Ramos (cell line): ENCODE measurements at regions not wholly inside any gene's neighbourhood (a gene's known extent, or its start where the extent isn't known, plus 50 kb on each side); places are given as distances from the start of the nearest gene placed in this dataset.

Source experiments
- in situ Hi-C: fragments of 300-500 bp; cut with MboI; formaldehyde crosslinking; loops from one replicate; pipeline ENCODE4 v1.14.3; 2022; ENCODE audit warnings: low sequenced_read_pairs; ENCODE audit not compliant: unreplicated experiment

- in situ Hi-C loops: no loop called here
Observed at GRCh38 chr7:26011039-26011696, 140.8 kb upstream of the NFE2L3 start.

DNA sequence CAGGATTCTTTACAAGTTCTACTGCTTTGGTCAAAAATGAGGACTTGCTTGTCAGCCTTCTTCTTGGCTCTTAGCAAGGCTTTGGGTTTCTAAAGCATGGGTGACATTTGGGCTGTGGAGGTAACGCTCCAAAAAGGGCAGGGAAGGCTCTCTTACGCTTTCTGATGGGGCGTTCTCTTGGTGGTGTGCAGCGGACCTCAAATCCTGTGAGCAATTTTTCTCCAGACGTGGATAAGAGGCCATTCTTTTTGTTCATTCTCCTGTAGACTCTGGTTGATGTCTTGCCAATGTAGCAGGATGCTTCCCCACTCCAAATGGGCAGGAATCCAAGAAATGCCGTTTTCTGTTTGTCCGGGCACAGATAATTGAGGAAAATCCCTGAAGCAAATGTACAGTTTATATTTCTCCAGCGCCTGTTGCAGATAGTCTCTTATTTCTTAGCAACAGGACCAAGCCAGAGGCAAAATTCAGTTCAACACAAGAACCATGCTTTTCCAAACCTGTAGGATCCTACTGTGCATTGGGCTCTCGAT, 138.4 kb upstream of the NFE2L3 start:
- in situ Hi-C loops: no loop called here

DNA sequence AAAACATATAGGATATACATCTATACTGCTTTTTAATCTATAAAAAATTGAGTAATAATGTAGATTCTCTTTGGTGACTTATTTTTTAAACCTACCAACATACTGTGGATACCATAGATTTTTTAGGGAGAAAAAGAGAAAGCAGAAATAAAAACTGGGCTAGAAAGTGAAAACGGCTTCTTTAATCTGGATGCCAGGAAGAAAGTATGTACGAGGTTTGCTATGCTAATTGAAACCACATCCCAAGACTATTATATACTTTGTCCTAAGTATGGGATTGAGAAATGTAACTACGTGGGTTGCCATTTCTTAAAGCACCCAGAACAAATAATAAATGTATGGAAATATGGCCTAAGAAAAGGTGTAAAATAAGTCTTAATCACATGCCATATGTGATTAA, 129.0 kb upstream of the NFE2L3 start:
- in situ Hi-C loops: no loop called here

DNA sequence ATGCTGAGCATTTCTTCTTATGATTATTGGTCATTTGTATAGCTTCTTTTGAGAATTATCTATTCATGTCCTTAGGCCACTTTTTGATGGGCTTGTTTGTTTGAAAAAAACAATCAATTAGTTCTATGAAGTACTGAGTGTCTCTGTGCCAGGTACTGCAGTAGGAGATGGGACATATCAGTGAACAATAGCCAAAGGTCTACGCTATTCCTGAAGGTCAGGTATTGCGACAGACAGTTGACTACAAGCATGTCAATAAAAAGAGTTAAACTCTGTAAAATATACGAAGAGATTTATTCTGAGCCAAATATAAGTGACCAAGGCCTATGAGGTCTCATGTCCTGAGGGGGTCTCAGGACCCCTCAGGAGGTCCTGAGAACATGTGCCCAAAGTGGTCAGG, 122.1 kb upstream of the NFE2L3 start:
- in situ Hi-C loops: no loop called here

DNA sequence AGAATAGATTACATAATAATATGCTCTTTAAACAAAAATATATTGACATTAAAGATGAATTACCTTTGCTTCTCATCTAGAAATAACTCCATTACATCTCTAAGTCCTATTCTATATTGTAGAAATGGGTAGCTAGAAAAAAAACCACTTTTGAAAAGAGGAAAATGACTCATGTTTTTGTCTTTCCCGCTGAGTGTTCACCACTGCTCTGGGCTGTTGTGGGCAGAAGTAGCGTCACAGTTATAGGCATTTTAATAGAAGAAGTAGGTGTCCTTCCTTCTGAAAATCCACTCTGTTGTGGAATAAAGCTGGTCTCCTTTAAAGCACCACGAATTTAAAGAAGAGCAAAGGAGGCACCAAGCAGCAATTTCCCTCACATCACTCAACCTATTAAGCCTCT, 117.6 kb upstream of the NFE2L3 start:
- in situ Hi-C loops: no loop called here

DNA sequence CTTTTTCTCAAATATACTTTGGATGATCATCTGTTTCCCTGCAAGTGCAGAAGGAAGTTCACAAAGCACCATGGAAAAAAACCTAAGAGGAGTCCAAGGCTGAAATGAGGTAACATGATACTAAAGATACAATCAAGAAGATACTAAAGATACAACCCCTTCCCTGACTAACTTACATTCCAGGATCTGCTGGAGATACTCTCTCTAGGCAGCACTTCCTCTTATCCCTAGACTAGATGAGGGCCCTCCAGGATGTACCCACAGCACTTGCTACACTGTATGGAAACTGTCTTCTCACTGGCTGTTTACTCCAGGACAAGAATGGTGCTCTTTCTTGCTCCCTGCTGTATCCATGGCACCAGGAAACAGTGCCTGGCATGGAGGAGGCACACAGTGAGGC, 116.4 kb upstream of the NFE2L3 start:
- in situ Hi-C loops: no loop called here

GRCh38 chr7:26036092-26036491, 115.9 kb upstream of the NFE2L3 start:
- in situ Hi-C loops: no loop called here

DNA sequence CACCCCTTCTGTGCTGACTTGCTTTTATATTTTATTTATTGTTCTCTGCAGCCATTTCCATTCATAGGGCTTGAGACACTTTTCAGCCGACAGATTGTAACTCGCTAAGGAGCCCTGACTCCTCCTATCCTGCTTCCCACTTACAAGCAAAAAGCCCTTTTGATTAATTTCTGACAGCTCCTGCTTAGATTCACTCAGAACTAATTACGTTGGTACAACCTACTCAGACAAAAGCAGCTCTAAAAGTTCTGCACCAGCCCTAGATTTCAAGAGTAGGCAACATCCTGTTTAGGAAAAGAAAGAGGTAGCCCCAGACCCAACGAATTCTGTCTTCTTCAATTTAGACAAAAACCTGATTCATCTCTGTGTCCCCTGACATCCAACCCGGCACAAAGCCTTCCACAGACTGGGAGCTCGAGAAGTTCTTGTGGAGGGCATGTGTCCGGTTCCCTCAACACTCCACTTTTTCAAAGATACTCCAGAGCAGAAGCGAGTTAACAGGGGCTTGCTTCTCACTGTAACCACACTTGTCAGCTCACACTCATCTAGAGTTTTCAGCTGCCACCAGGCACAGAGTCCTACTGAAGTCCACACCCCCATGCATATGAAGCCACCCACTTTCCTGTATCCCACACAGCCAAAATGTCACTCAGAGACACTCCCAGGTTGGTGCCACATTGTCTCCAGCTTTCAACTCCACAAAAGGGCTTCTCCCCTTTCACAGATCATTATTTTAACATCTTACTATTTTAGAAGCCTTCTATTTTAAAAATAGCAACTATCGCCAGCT, 113.6 kb upstream of the NFE2L3 start:
- in situ Hi-C loops: no loop called here

GRCh38 chr7:26040085-26040484, 111.9 kb upstream of the NFE2L3 start:
- in situ Hi-C loops: no loop called here

DNA sequence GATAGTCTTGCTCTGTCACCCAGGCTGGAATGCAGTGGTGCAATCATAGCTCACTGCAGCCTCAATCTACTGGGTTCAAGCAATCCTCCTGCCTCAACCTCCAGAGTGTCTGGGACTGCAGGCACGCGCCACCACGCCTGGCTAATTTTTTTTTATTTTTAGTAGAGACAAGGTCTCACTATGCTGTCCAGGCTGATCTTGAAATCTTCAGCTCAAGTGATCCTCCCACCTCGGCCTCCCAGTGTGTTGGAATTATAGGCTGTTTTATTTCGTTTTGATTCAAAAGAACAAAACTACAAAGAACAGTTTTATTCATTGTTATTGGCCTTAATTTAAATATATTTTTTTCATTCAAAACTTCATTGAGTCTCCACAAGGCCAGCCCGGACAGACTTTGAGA, 109.8 kb upstream of the NFE2L3 start:
- in situ Hi-C loops: no loop called here

GRCh38 chr7:26043801-26044200, 108.2 kb upstream of the NFE2L3 start:
- in situ Hi-C loops: no loop called here

DNA sequence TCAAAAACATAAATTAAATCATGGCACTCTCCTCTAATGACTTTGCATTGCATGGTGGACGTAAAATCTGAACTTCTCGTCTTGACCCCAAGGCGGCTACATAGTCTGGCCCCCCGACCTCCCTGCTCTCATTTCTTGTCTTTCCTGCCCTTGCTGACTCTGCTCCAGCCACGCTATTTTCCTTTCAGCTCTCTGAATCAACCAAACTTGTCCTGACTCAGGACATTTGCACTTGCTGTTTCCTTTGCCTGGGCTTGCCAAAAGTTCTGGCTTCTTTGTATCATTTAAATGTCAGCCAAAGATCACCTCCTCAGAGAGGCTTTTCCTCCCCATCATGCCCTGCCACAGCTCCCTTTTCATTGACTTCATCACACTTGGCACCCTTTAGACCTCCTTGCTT, 107.7 kb upstream of the NFE2L3 start:
- in situ Hi-C loops: no loop called here

DNA sequence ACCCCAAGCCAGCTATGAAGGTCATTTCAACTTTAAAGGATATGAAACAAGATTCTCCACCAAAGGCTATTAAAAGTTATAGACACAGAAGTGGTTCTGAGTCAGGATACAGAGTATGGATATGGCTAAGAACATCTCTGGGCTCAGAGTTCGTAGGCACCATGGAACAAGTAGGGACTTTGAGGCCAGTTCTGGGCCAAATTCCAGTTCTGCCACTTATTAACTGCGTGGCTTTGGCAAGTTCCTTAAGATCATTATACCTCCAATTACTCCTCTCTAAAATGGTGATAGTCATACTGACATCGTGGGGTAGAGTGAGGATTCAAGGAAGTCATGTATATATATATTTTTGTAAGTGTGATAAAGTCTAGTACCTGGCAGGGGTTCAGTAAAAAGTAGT, 105.8 kb upstream of the NFE2L3 start:
- in situ Hi-C loops: no loop called here

DNA sequence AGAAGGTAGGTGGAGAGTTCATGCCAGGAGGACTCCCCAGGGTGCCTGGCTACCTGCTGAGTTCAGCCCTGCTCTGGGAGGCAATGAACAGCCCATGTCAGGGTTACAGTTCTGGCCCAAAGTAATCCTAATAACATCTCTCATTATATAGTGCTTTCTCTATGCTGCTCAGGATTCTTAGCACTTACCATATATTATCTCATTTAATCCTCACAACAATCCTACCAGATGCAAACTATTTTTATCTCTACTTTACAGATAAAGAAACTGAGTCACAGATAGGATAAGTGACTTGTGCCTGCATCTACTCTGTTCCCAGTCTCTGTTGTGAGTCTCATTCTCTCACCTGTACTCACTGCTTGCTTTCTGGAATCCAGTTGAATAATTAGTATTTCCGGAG, 105.1 kb upstream of the NFE2L3 start:
- in situ Hi-C loops: no loop called here

- in situ Hi-C loops: no loop called here
Observed at GRCh38 chr7:26048663-26049062, 103.3 kb upstream of the NFE2L3 start.

- in situ Hi-C loops: no loop called here
Observed at GRCh38 chr7:26049081-26049480, 102.9 kb upstream of the NFE2L3 start.

GRCh38 chr7:26051021-26051420, 101.0 kb upstream of the NFE2L3 start:
- in situ Hi-C loops: loop anchor here (25.0 kb wide), 1 partner anchor 1111 kb away; the partner anchor contains the start of genes HOXA10, HOXA3, HOXA7 and HOXA9

GRCh38 chr7:26052706-26053105, 99.3 kb upstream of the NFE2L3 start:
- in situ Hi-C loops: loop anchor here (25.0 kb wide), 1 partner anchor 1110 kb away; the partner anchor contains the start of genes HOXA10, HOXA3, HOXA7 and HOXA9

DNA sequence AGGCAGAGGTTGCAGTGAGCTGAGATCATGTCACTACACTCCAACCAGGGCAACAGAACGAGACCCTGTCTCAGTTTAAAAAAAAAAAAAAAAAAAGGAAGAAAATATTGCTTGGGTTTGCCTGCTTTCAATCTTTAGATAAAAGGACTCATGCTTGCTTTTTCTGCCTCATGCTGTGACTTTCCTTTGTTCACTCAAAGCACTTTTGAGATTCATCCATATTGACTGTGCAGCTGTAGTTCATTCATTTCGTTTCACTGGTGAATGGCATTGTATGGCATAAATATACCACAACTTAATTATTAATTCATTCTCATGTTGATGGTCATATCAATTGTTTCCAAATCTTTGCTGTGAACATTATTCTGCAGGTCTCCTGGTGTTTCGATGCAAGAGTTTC, 97.6 kb upstream of the NFE2L3 start:
- in situ Hi-C loops: loop anchor here (25.0 kb wide), 1 partner anchor 1108 kb away; the partner anchor contains the start of genes HOXA10, HOXA3, HOXA7 and HOXA9

- in situ Hi-C loops: loop anchor here (25.0 kb wide), 1 partner anchor 1107 kb away; the partner anchor contains the start of genes HOXA10, HOXA3, HOXA7 and HOXA9
Observed at GRCh38 chr7:26055241-26055640, 96.8 kb upstream of the NFE2L3 start.
